HEK293T (cell line): ENCODE measurements at regions not wholly inside any gene's neighbourhood (a gene's known extent, or its start where the extent isn't known, plus 50 kb on each side); places are given as distances from the start of the nearest gene placed in this dataset.

Experiments used
- ARNT ChIP-seq: fragments of 450-650 bp; IDR thresholded peaks from 2 replicates; pipeline ENCODE4 v1.6.1; 2017; ENCODE audit warnings: mild to moderate bottlenecking
- ELF4 ChIP-seq: fragments of 450-650 bp; IDR thresholded peaks from 2 replicates; pipeline ENCODE4 v1.6.1; 2017; ENCODE audit warnings: antibody characterized with exemption
- FOXA1 ChIP-seq: fragments of 450-650 bp; IDR thresholded peaks from 2 replicates; pipeline ENCODE4 v1.6.1; 2016; ENCODE audit warnings: mild to moderate bottlenecking
- FOXK2 ChIP-seq: fragments of 450-650 bp; IDR thresholded peaks from 2 replicates; pipeline ENCODE4 v1.6.1; 2016; ENCODE audit warnings: mild to moderate bottlenecking
- FOXM1 ChIP-seq: fragments of 450-650 bp; IDR thresholded peaks from 2 replicates; pipeline ENCODE4 v1.6.1; 2017; ENCODE audit warnings: mild to moderate bottlenecking, borderline replicate concordance
- LEF1 ChIP-seq: fragments of 450-650 bp; IDR thresholded peaks from 2 replicates; pipeline ENCODE4 v1.6.1; 2017; ENCODE audit warnings: mild to moderate bottlenecking, borderline replicate concordance
- NFRKB ChIP-seq: fragments of 450-650 bp; IDR thresholded peaks from 2 replicates; pipeline ENCODE4 v1.6.1; 2016; ENCODE audit warnings: mild to moderate bottlenecking, moderate library complexity
- SP1 ChIP-seq: fragments of 450-650 bp; IDR thresholded peaks from 2 replicates; pipeline ENCODE4 v1.6.1; 2017
- SUZ12 ChIP-seq: fragments of 450-650 bp; IDR thresholded peaks from 2 replicates; pipeline ENCODE4 v1.6.1; 2016; ENCODE audit warnings: mild to moderate bottlenecking
- TARDBP ChIP-seq: fragments of 450-650 bp; IDR thresholded peaks from 2 replicates; pipeline ENCODE4 v1.6.1; 2016

- TF ChIP-seq TARDBP = no peak
- TF ChIP-seq SUZ12 = no peak
- TF ChIP-seq FOXA1 = no peak
- TF ChIP-seq FOXK2 = no peak
- no peak for TF ChIP-seq ELF4
- TF ChIP-seq NFRKB = no peak
- TF ChIP-seq SP1 = no peak
- TF ChIP-seq FOXM1 = no peak
- no peak for TF ChIP-seq LEF1
- no peak for TF ChIP-seq ARNT
These were observed 322.7 kb upstream of the ISX start for GRCh38 chr22:34743110-34743751.
